IMR-90 (cell line): ENCODE measurements at regions not wholly inside any gene's neighbourhood (a gene's known extent, or its start where the extent isn't known, plus 50 kb on each side); places are given as distances from the start of the nearest gene placed in this dataset.

Experiments
- ATAC-seq: fragments of 200-7000 bp; cut with Tn5 transposase; 2 replicates; pipeline ENCODE4 v1.9.1; 2020; ENCODE audit warnings: low read depth, mild to moderate bottlenecking, moderate library complexity
- BruUV-seq: library from RNA; stranded (reverse); fragments of 400-500 nt; replicated peaks from 2 replicates; lab custom pipeline; 2021; lab: Mats Ljungman, UMichigan
- CTCF ChIA-PET: fragments of 300-600 bp; formaldehyde crosslinking; extraction: SDS; loops from one replicate; lab custom pipeline; 2021; ENCODE audit warnings: antibody characterized with exemption; lab: Yijun Ruan, JAX
- POLR2A ChIA-PET: fragments of 300-600 bp; sonication (Branson Sonifier 250); formaldehyde crosslinking; loops from one replicate; lab custom pipeline; 2022; ENCODE audit warnings: antibody characterized with exemption; ENCODE audit not compliant: unreplicated experiment; lab: Charles Lee
- DNase-seq: peaks from one replicate; pipeline ENCODE4 v3.0.0; 2013
- H2AFZ ChIP-seq: replicated peaks from 2 replicates; pipeline ENCODE3; 2013; ENCODE audit warnings: low read length, mild to moderate bottlenecking; ENCODE audit not compliant: poor library complexity
- H2AK5ac ChIP-seq: 2 replicates; pipeline ENCODE4 v1.6.1; 2013; ENCODE audit warnings: low read depth, low read length, inconsistent platforms
- H2AK9ac ChIP-seq: replicated peaks from 2 replicates; pipeline ENCODE3; 2013; ENCODE audit warnings: mild to moderate bottlenecking, low read depth, low read length, moderate library complexity; ENCODE audit not compliant: poor library complexity
- H2BK120ac ChIP-seq: 2 replicates; pipeline ENCODE4 v1.6.1; 2013; ENCODE audit warnings: low read depth, low read length, inconsistent platforms
- H2BK15ac ChIP-seq: 3 replicates; pipeline ENCODE4 v1.6.1; 2013; ENCODE audit warnings: low read depth, low read length, inconsistent platforms
- H2BK20ac ChIP-seq: 2 replicates; pipeline ENCODE4 v1.6.1; 2013; ENCODE audit warnings: low read depth, mild to moderate bottlenecking, inconsistent platforms, low read length, moderate library complexity
- H2BK5ac ChIP-seq: 2 replicates; pipeline ENCODE4 v1.6.1; 2013; ENCODE audit warnings: mild to moderate bottlenecking, low read depth, low read length, inconsistent platforms; ENCODE audit not compliant: poor library complexity, severe bottlenecking
- H3K14ac ChIP-seq: replicated peaks from 2 replicates; pipeline ENCODE4 v1.6.1; 2013; ENCODE audit warnings: low read depth, low read length, inconsistent platforms
- H3K18ac ChIP-seq: 2 replicates; pipeline ENCODE4 v1.6.1; 2013; ENCODE audit warnings: low read depth, low read length, control low read depth
- H3K23ac ChIP-seq: 2 replicates; pipeline ENCODE4 v1.6.1; 2013; ENCODE audit warnings: low read depth, low read length, inconsistent platforms
- H3K27ac ChIP-seq: 2 replicates; pipeline ENCODE4 v1.5.1; 2013; ENCODE audit warnings: mild to moderate bottlenecking, control low read depth, low read length; ENCODE audit not compliant: insufficient read depth
- H3K27me3 ChIP-seq: 2 replicates; pipeline ENCODE4 v1.6.1; 2013; ENCODE audit warnings: low read length; ENCODE audit not compliant: control insufficient read depth, insufficient read depth
- H3K36me3 ChIP-seq: 2 replicates; pipeline ENCODE4 v1.6.1; 2013; ENCODE audit warnings: low read length, mixed read lengths; ENCODE audit not compliant: control insufficient read depth, insufficient read depth
- H3K4ac ChIP-seq: 2 replicates; pipeline ENCODE4 v1.6.1; 2013; ENCODE audit warnings: low read depth, low read length, inconsistent platforms
- H3K4me1 ChIP-seq: 2 replicates; pipeline ENCODE4 v1.6.1; 2013; ENCODE audit warnings: low read length, mixed read lengths; ENCODE audit not compliant: control insufficient read depth, insufficient read depth
- H3K4me2 ChIP-seq: 2 replicates; pipeline ENCODE4 v1.6.1; 2013; ENCODE audit warnings: low read depth, mild to moderate bottlenecking, control low read depth, low read length, moderate library complexity
- H3K4me3 ChIP-seq: 2 replicates; pipeline ENCODE4 v1.5.1; 2013; ENCODE audit warnings: low read depth, mild to moderate bottlenecking, control low read depth, low read length, moderate library complexity; ENCODE audit not compliant: insufficient read depth
- H3K56ac ChIP-seq: 2 replicates; pipeline ENCODE4 v1.6.1; 2013; ENCODE audit warnings: low read length, inconsistent platforms; ENCODE audit not compliant: insufficient read depth; ENCODE audit errors: extremely low read depth
- H3K79me1 ChIP-seq, 2 experiments: 2 replicates each; pipeline ENCODE4 v1.6.1; 2013; ENCODE audit warnings: low read length in 2 of 2, inconsistent platforms in 1 of 2, low read depth in 1 of 2
- H3K9ac ChIP-seq: 2 replicates; pipeline ENCODE4 v1.6.1; 2013; ENCODE audit warnings: low read depth, low read length, control low read depth
- H3K9me1 ChIP-seq: 2 replicates; pipeline ENCODE4 v1.6.1; 2013; ENCODE audit warnings: low read length, inconsistent platforms; ENCODE audit not compliant: insufficient read depth
- H3K9me3 ChIP-seq: 2 replicates; pipeline ENCODE4 v1.6.1; 2013; ENCODE audit warnings: low read length; ENCODE audit not compliant: control insufficient read depth, insufficient read depth
- H4K20me1 ChIP-seq: 2 replicates; pipeline ENCODE4 v1.6.1; 2013; ENCODE audit warnings: low read length, inconsistent platforms; ENCODE audit not compliant: insufficient read depth
- H4K5ac ChIP-seq: 2 replicates; pipeline ENCODE4 v1.6.1; 2013; ENCODE audit warnings: mild to moderate bottlenecking, low read depth, low read length, control low read depth
- H4K8ac ChIP-seq, 2 experiments: 2 replicates each; pipeline ENCODE4 v1.6.1; 2013; ENCODE audit warnings: low read depth in 2 of 2, low read length in 2 of 2, control low read depth in 1 of 2, inconsistent platforms in 1 of 2
- H4K91ac ChIP-seq: 2 replicates; pipeline ENCODE4 v1.6.1; 2013; ENCODE audit warnings: low read depth, low read length, inconsistent platforms; ENCODE audit not compliant: insufficient read depth
- BHLHE40 ChIP-seq: fragments of 150-350 bp; IDR thresholded peaks from 2 replicates; pipeline ENCODE4 v1.6.1; 2016; ENCODE audit warnings: mild to moderate bottlenecking, low read depth, low read length
- CEBPB ChIP-seq: IDR thresholded peaks from 2 replicates; pipeline ENCODE4 v1.6.1; 2012; ENCODE audit warnings: low read depth, low read length, improper control_type of control experiment
- CHD1 ChIP-seq: IDR thresholded peaks from 2 replicates; pipeline ENCODE4 v1.6.1; 2012; ENCODE audit warnings: low read depth, low read length, improper control_type of control experiment
- FOS ChIP-seq: fragments of 150-350 bp; IDR thresholded peaks from 2 replicates; pipeline ENCODE4 v1.6.1; 2016; ENCODE audit warnings: low read depth, low read length
- MAFK ChIP-seq: IDR thresholded peaks from 2 replicates; pipeline ENCODE4 v1.6.1; 2012; ENCODE audit warnings: low read depth, low read length, improper control_type of control experiment
- MAZ ChIP-seq: IDR thresholded peaks from 2 replicates; pipeline ENCODE4 v1.6.1; 2012; ENCODE audit warnings: low read depth, mild to moderate bottlenecking, low read length, improper control_type of control experiment, moderate library complexity, borderline replicate concordance
- MXI1 ChIP-seq: IDR thresholded peaks from 2 replicates; pipeline ENCODE4 v1.6.1; 2012; ENCODE audit warnings: low read depth, mild to moderate bottlenecking, low read length, moderate library complexity, borderline replicate concordance
- NFE2L2 ChIP-seq: fragments of 150-350 bp; IDR thresholded peaks from 2 replicates; pipeline ENCODE4 v1.6.1; 2016; ENCODE audit warnings: low read depth, mild to moderate bottlenecking, low read length
- POLR2A ChIP-seq: IDR thresholded peaks from 2 replicates; pipeline ENCODE4 v1.6.1; 2012; ENCODE audit warnings: mild to moderate bottlenecking, low read depth, low read length
- RAD21 ChIP-seq: IDR thresholded peaks from 2 replicates; pipeline ENCODE4 v1.6.1; 2012; ENCODE audit warnings: low read length, improper control_type of control experiment
- RCOR1 ChIP-seq: IDR thresholded peaks from 2 replicates; pipeline ENCODE4 v1.6.1; 2012; ENCODE audit warnings: mild to moderate bottlenecking, low read length, improper control_type of control experiment; ENCODE audit not compliant: insufficient replicate concordance
- RFX5 ChIP-seq: IDR thresholded peaks from 2 replicates; pipeline ENCODE4 v1.8.0; 2012; ENCODE audit warnings: low read depth, mild to moderate bottlenecking, low read length, moderate library complexity
- SMC3 ChIP-seq: fragments of 150-350 bp; IDR thresholded peaks from 2 replicates; pipeline ENCODE4 v1.6.1; 2016; ENCODE audit warnings: low read depth, mild to moderate bottlenecking, antibody characterized with exemption, low read length, moderate library complexity
- WGBS, 2 experiments: methylation state at CpG; one replicate each; pipeline versions ENCODE4 v1.1.5 to v1.1.7; 2013; ENCODE audit warnings: missing lambda C conversion rate in 2 of 2; ENCODE audit not compliant: insufficient read length in 1 of 2; ENCODE audit errors: extremely low coverage in 2 of 2; 5-methylcytosine and 5-hydroxymethylcytosine counted together
- dilution Hi-C: fragments of 300-500 bp; cut with HindIII; formaldehyde crosslinking; loops from one replicate; pipeline ENCODE4 v1.14.3; 2018; ENCODE audit warnings: low sequenced_read_pairs; ENCODE audit not compliant: unreplicated experiment
- in situ Hi-C: fragments of 300-500 bp; cut with MboI; formaldehyde crosslinking; loops from 3 replicates; pipeline ENCODE4 v1.14.3; 2019; ENCODE audit warnings: low sequenced_read_pairs, inconsistent platforms, mixed read lengths
- intact Hi-C: fragments of 100-400 bp; cut with micrococcal nuclease; formaldehyde crosslinking; loops from 2 replicates; pipeline ENCODE4 v1.10.0; 2022
- TF ChIP-seq, protein P1 (sequence below): fragments of 150-350 bp; IDR thresholded peaks from 2 replicates; pipeline ENCODE4 v1.6.1; 2016; ENCODE audit warnings: low read depth, mild to moderate bottlenecking, low read length, moderate library complexity, borderline replicate concordance
- TF ChIP-seq, protein P2 (sequence below): conservative IDR thresholded peaks from 2 replicates; pipeline ENCODE4 v1.5.1; 2012; ENCODE audit warnings: mild to moderate bottlenecking, low read depth, low read length, improper control_type of control experiment
- TF ChIP-seq, protein P3 (sequence below): fragments of 150-350 bp; IDR thresholded peaks from 2 replicates; pipeline ENCODE4 v1.6.1; 2017; ENCODE audit warnings: mild to moderate bottlenecking, antibody characterized with exemption, low read length, low read depth

DNA sequence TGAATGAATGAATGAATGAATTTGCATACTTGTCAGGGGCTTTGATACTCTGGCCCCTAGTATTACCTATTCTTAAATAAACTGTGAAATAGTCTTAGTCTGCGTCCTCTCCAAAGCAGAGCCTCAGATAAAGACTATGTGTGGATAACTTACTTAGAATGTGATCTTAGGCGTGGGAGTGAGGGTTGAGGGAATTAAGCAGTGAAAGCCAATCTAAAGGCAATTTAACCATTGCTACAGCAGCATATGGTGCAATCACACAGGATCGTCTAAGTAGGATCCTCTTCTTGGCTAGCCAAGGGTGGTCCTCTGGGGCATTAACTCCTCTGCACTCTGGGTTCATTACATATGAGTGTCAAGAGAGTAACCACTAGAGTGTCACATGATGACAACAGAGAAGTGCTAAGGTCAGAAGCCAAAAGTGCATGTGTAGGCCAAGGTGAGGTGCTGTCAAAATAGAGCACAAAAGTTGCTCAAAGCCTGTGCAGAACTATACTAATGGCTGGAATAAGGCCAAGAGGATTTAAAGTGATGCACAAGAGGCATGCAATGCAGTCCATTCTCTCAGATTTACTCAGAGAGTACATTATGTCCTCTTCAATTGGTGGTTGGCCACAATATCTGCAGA lies 274.4 kb upstream of the SEMA6A start:
- no peak overlapping the region for H2AK9ac ChIP-seq
- no TSS peak for BruUV-seq
- WGBS, 2 experiments = no CpG with 5 or more reads among the region's 3 CpGs

More for the DNA sequence above, 274.4 kb upstream of the SEMA6A start:
- Histone ChIP-seq H3K18ac (no peak overlapping the region), H3K9ac (no peak overlapping the region), H2BK120ac (no peak overlapping the region), H4K91ac (no peak overlapping the region), H3K9me3 (peaks cover 18% of the 10 kb centered on the region), H3K4ac (no peak overlapping the region), H2AFZ (no peak overlapping the region), H4K5ac (no peak overlapping the region), H3K27me3 (no peaks in the 10 kb centered on the region), H3K79me1 (no peaks in the 10 kb centered on the region), H2AK5ac (no peak overlapping the region), H3K36me3 (no peaks in the 10 kb centered on the region), H3K4me2 (no peak overlapping the region), H3K4me1 (no peaks in the 10 kb centered on the region), H4K8ac (no peak overlapping the region), H3K14ac (no peak overlapping the region), H4K20me1 (no peaks in the 10 kb centered on the region), H3K27ac (no peak overlapping the region), H3K23ac (no peak overlapping the region), H2BK15ac (no peak overlapping the region), H3K4me3 (no peak overlapping the region), H2BK20ac (no peak overlapping the region), H2BK5ac (no peak overlapping the region), H3K9me1 (no peaks in the 10 kb centered on the region), H3K56ac (no peak overlapping the region)
- ATAC-seq (no peak), DNase-seq (no peak)
- ChIA-PET CTCF (no interaction called here), POLR2A (no interaction called here)
- in situ Hi-C loops (no loop called here), dilution Hi-C loops (no loop called here), intact Hi-C loops (no loop called here)
- TF ChIP-seq FOS = no peak
- no peak for TF ChIP-seq RFX5
- no peak for TF ChIP-seq MAFK
- TF ChIP-seq, protein P1, sequence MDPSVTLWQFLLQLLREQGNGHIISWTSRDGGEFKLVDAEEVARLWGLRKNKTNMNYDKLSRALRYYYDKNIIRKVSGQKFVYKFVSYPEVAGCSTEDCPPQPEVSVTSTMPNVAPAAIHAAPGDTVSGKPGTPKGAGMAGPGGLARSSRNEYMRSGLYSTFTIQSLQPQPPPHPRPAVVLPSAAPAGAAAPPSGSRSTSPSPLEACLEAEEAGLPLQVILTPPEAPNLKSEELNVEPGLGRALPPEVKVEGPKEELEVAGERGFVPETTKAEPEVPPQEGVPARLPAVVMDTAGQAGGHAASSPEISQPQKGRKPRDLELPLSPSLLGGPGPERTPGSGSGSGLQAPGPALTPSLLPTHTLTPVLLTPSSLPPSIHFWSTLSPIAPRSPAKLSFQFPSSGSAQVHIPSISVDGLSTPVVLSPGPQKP = no peak
- TF ChIP-seq CHD1 = no peak
- no peak for TF ChIP-seq RAD21
- TF ChIP-seq, protein P2, sequence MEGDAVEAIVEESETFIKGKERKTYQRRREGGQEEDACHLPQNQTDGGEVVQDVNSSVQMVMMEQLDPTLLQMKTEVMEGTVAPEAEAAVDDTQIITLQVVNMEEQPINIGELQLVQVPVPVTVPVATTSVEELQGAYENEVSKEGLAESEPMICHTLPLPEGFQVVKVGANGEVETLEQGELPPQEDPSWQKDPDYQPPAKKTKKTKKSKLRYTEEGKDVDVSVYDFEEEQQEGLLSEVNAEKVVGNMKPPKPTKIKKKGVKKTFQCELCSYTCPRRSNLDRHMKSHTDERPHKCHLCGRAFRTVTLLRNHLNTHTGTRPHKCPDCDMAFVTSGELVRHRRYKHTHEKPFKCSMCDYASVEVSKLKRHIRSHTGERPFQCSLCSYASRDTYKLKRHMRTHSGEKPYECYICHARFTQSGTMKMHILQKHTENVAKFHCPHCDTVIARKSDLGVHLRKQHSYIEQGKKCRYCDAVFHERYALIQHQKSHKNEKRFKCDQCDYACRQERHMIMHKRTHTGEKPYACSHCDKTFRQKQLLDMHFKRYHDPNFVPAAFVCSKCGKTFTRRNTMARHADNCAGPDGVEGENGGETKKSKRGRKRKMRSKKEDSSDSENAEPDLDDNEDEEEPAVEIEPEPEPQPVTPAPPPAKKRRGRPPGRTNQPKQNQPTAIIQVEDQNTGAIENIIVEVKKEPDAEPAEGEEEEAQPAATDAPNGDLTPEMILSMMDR = no peak
- TF ChIP-seq, protein P3, sequence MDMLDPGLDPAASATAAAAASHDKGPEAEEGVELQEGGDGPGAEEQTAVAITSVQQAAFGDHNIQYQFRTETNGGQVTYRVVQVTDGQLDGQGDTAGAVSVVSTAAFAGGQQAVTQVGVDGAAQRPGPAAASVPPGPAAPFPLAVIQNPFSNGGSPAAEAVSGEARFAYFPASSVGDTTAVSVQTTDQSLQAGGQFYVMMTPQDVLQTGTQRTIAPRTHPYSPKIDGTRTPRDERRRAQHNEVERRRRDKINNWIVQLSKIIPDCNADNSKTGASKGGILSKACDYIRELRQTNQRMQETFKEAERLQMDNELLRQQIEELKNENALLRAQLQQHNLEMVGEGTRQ = no peak
- no peak for TF ChIP-seq MXI1
- TF ChIP-seq SMC3 = no peak
- TF ChIP-seq MAZ = no peak
- no peak for TF ChIP-seq POLR2A
- no peak for TF ChIP-seq RCOR1
- no peak for TF ChIP-seq BHLHE40
- no peak for TF ChIP-seq NFE2L2
- TF ChIP-seq CEBPB = no peak
